H9 (cell line): ENCODE measurements at regions not wholly inside any gene's neighbourhood (a gene's known extent, or its start where the extent isn't known, plus 50 kb on each side); places are given as distances from the start of the nearest gene placed in this dataset.
A peak's percentile ranks its signal among the peaks of the same experiment; 100 is the strongest.

Experiments used
- DNase-seq: peaks from one replicate; pipeline ENCODE4 v3.0.0-alpha.2; 2017
- H2AFZ ChIP-seq: one replicate; pipeline ENCODE4 v1.6.1; 2013; ENCODE audit warnings: mild to moderate bottlenecking, low read length, control low read depth, moderate library complexity
- H2AK5ac ChIP-seq: 2 replicates; pipeline ENCODE4 v1.6.1; 2013; ENCODE audit warnings: low read length, control low read depth, mixed read lengths; ENCODE audit not compliant: insufficient read length
- H2BK120ac ChIP-seq: one replicate; pipeline ENCODE4 v1.6.1; 2013; ENCODE audit warnings: low read depth, mild to moderate bottlenecking, low read length, control low read depth, inconsistent platforms; ENCODE audit not compliant: poor library complexity, severe bottlenecking
- H2BK12ac ChIP-seq: 2 replicates; pipeline ENCODE4 v1.6.1; 2013; ENCODE audit warnings: low read length, control low read depth, mixed read lengths, low read depth; ENCODE audit not compliant: insufficient read length
- H2BK15ac ChIP-seq: 2 replicates; pipeline ENCODE4 v1.6.1; 2013; ENCODE audit warnings: low read depth, low read length, control low read depth
- H2BK20ac ChIP-seq: one replicate; pipeline ENCODE4 v1.6.1; 2013; ENCODE audit warnings: low read depth, mild to moderate bottlenecking, low read length, control low read depth, inconsistent platforms; ENCODE audit not compliant: poor library complexity, severe bottlenecking
- H2BK5ac ChIP-seq: 2 replicates; pipeline ENCODE4 v1.6.1; 2013; ENCODE audit warnings: low read length, control low read depth, mixed read lengths; ENCODE audit not compliant: insufficient read length
- H3K14ac ChIP-seq: 2 replicates; pipeline ENCODE4 v1.6.1; 2013; ENCODE audit warnings: low read length, control low read depth; ENCODE audit not compliant: insufficient read depth
- H3K18ac ChIP-seq: 2 replicates; pipeline ENCODE4 v1.6.1; 2013; ENCODE audit warnings: low read depth, mild to moderate bottlenecking, mixed read lengths, low read length, control low read depth; ENCODE audit not compliant: insufficient read length
- H3K23ac ChIP-seq: 2 replicates; pipeline ENCODE4 v1.6.1; 2013; ENCODE audit warnings: low read length, control low read depth, mixed read lengths, low read depth; ENCODE audit not compliant: insufficient read length
- H3K23me2 ChIP-seq: 2 replicates; pipeline ENCODE4 v1.6.1; 2013; ENCODE audit warnings: low read depth, mild to moderate bottlenecking, mixed read lengths, low read length, control low read depth; ENCODE audit not compliant: insufficient read length, poor library complexity, severe bottlenecking
- H3K27ac ChIP-seq: 2 replicates; pipeline ENCODE4 v1.5.1; 2013; ENCODE audit warnings: low read length, control low read depth, mixed read lengths, low read depth; ENCODE audit not compliant: insufficient read length
- H3K27me3 ChIP-seq: 2 replicates; pipeline ENCODE4 v1.6.1; 2013; ENCODE audit warnings: low read length, control low read depth, inconsistent platforms; ENCODE audit not compliant: insufficient read depth
- H3K4ac ChIP-seq: 2 replicates; pipeline ENCODE4 v1.6.1; 2013; ENCODE audit warnings: low read depth, mild to moderate bottlenecking, control low read depth, inconsistent platforms, low read length, moderate library complexity
- H3K4me1 ChIP-seq: 2 replicates; pipeline ENCODE4 v1.6.1; 2013; ENCODE audit warnings: low read length, control low read depth, inconsistent platforms; ENCODE audit not compliant: insufficient read depth
- H3K4me2 ChIP-seq: 2 replicates; pipeline ENCODE4 v1.6.1; 2013; ENCODE audit warnings: low read length, control low read depth, mixed read lengths; ENCODE audit not compliant: insufficient read length, insufficient read depth
- H3K56ac ChIP-seq: 2 replicates; pipeline ENCODE4 v1.6.1; 2013; ENCODE audit warnings: low read depth, mild to moderate bottlenecking, mixed read lengths, low read length, control low read depth; ENCODE audit not compliant: insufficient read length
- H3K79me1 ChIP-seq: 2 replicates; pipeline ENCODE4 v1.6.1; 2013; ENCODE audit warnings: low read depth, mild to moderate bottlenecking, moderate library complexity, low read length, control low read depth, inconsistent platforms; ENCODE audit not compliant: insufficient read depth, poor library complexity, severe bottlenecking
- H3K79me2 ChIP-seq: 2 replicates; pipeline ENCODE4 v1.6.1; 2013; ENCODE audit warnings: low read length, control low read depth, inconsistent platforms; ENCODE audit not compliant: insufficient read depth
- H3K9ac ChIP-seq: 2 replicates; pipeline ENCODE4 v1.6.1; 2013; ENCODE audit warnings: low read length, control low read depth, mixed read lengths; ENCODE audit not compliant: insufficient read length; ENCODE audit errors: extremely low read depth
- H3K9me3 ChIP-seq: one replicate; pipeline ENCODE4 v1.6.1; 2013; ENCODE audit warnings: low read depth, low read length, inconsistent platforms; ENCODE audit not compliant: control insufficient read depth
- H3T11ph ChIP-seq: one replicate; pipeline ENCODE4 v1.6.1; 2013; ENCODE audit warnings: mild to moderate bottlenecking, low read length, control low read depth, inconsistent platforms
- H4K20me1 ChIP-seq: one replicate; pipeline ENCODE4 v1.6.1; 2013; ENCODE audit not compliant: control insufficient read depth, insufficient read length, insufficient read depth
- H4K5ac ChIP-seq: 2 replicates; pipeline ENCODE4 v1.6.1; 2013; ENCODE audit warnings: low read depth, mild to moderate bottlenecking, mixed read lengths, low read length, control low read depth; ENCODE audit not compliant: insufficient read length
- H4K8ac ChIP-seq: replicated peaks from 2 replicates; pipeline ENCODE4 v1.6.1; 2013; ENCODE audit warnings: low read length, control low read depth, mixed read lengths, low read depth; ENCODE audit not compliant: insufficient read length
- H4K91ac ChIP-seq: 2 replicates; pipeline ENCODE4 v1.6.1; 2013; ENCODE audit warnings: low read depth, mild to moderate bottlenecking, moderate library complexity, mixed read lengths, low read length, control low read depth; ENCODE audit not compliant: insufficient read length
- H3K27ac Mint-ChIP-seq, 3 experiments: 2 replicates in 2 of 3; 3 replicates in 1 of 3; pipeline ENCODE4 v1.8.0; 2020 to 2021; ENCODE audit warnings: mixed read lengths in 3 of 3, mild to moderate bottlenecking in 1 of 3, moderate library complexity in 1 of 3
- H3K27me3 Mint-ChIP-seq: 2 replicates; pipeline ENCODE4 v1.8.0; 2021; ENCODE audit warnings: low read depth, mild to moderate bottlenecking, moderate library complexity, mixed read lengths
- H3K36me3 Mint-ChIP-seq, 3 experiments: 2 replicates in 2 of 3; 3 replicates in 1 of 3; pipeline ENCODE4 v1.8.0; 2020 to 2021; ENCODE audit warnings: low read depth in 3 of 3, mixed read lengths in 3 of 3; ENCODE audit not compliant: insufficient read depth in 1 of 3
- H3K4me1 Mint-ChIP-seq, 2 experiments: 2 replicates each; pipeline ENCODE4 v1.8.0; 2020; ENCODE audit warnings: mixed read lengths in 2 of 2
- H3K4me3 Mint-ChIP-seq, 2 experiments: 2 replicates in 1 of 2; 3 replicates in 1 of 2; pipeline ENCODE4 v1.8.0; 2020 to 2021; ENCODE audit warnings: mild to moderate bottlenecking in 2 of 2, mixed read lengths in 2 of 2, moderate library complexity in 1 of 2
- H3K9me3 Mint-ChIP-seq, 2 experiments: 2 replicates in 1 of 2; 3 replicates in 1 of 2; pipeline ENCODE4 v1.8.0; 2020; ENCODE audit warnings: mild to moderate bottlenecking in 2 of 2, mixed read lengths in 2 of 2, moderate library complexity in 1 of 2
- CTCF ChIP-seq: fragments of 200-600 bp; sonication (generic); conservative IDR thresholded peaks from 3 replicates; pipeline ENCODE4 v1.8.0; 2021; ENCODE audit warnings: antibody characterized with exemption, mild to moderate bottlenecking
- WGBS: extraction: QIAGEN DNeasy Blood & Tissue Kit; methylation state at CpG from one replicate; pipeline ENCODE4 v1.1.7; 2013; ENCODE audit warnings: missing lambda C conversion rate, low lambda C conversion rate, mixed read lengths; ENCODE audit not compliant: insufficient read length; ENCODE audit errors: extremely low coverage; 5-methylcytosine and 5-hydroxymethylcytosine counted together

- Histone ChIP-seq H3K79me1 (no peaks in the 10 kb centered on the region), H3K23me2 (no peaks in the 10 kb centered on the region), H2AFZ (no peak overlapping the region), H3K56ac (no peak overlapping the region), H3T11ph (no peak overlapping the region), H4K91ac (no peak overlapping the region), H4K20me1 (no peaks in the 10 kb centered on the region), H2BK15ac (no peak overlapping the region), H2AK5ac (no peak overlapping the region), H3K9ac (no peak overlapping the region), H3K27ac (no peak overlapping the region), H3K4me2 (no peak overlapping the region), H3K9me3 (no peaks in the 10 kb centered on the region), H2BK12ac (no peak overlapping the region), H4K5ac (no peak overlapping the region), H3K14ac (no peak overlapping the region), H3K18ac (no peak overlapping the region), H3K79me2 (no peaks in the 10 kb centered on the region), H3K4ac (no peak overlapping the region), H2BK5ac (no peak overlapping the region), H3K4me1 (no peaks in the 10 kb centered on the region; the same call in 1 of the 2 replicates), H2BK20ac (no peak overlapping the region), H3K23ac (no peak overlapping the region), H2BK120ac (no peak overlapping the region), H4K8ac (no peak overlapping the region), H3K27me3 (no peaks in the 10 kb centered on the region)
- no peak for TF ChIP-seq CTCF
- no peaks in the 10 kb centered on the region for H3K9me3 Mint-ChIP-seq
- peaks cover 19 to 36% of the 10 kb centered on the region in 2 experiments for H3K4me1 Mint-ChIP-seq
- H3K27me3 Mint-ChIP-seq, result no peaks in the 10 kb centered on the region
- no peak overlapping the region; a peak in 1 of 5 replicates for H3K4me3 Mint-ChIP-seq
- no peaks in the 10 kb centered on the region for H3K36me3 Mint-ChIP-seq
- no peak overlapping the region for H3K27ac Mint-ChIP-seq
- no CpG with 5 or more reads among the region's 10 CpGs for WGBS
- DNase-seq, result peak; percentile 31
Measured at GRCh38 chr5:158534203-158534602, 565.5 kb downstream of the EBF1 start.
